ENCODE measurements at regions not wholly inside any gene's neighbourhood (a gene's known extent, or its start where the extent isn't known, plus 50 kb on each side); places are given as distances from the start of the nearest gene placed in this dataset.

GRCh38 chr5:54756301-54756700 is 229.1 kb downstream of the ESM1 start:
- H3K4me3 ChIP-seq (ENCODE audit: low read depth, low read length) = no peak overlapping the region
- ChIA-PET POLR2A (no interaction called here), CTCF (interaction anchor here (0.9 to 1.5 kb wide), 2 partner anchors 238 to 239 kb away, joined by 3 to 5 read pairs; partner anchors contain the start of gene SNX18)
- DNase-seq (ENCODE audit: low read depth, low spot score) = no peak
- no peak for TF ChIP-seq CTCF (IDR thresholded peaks at IDR 0.05; ENCODE audit: insufficient read depth, low read length, missing control alignments)

- TF ChIP-seq CTCF (IDR thresholded peaks at IDR 0.05; ENCODE audit: insufficient read depth, low read length, missing control alignments) = no peak
- ChIA-PET CTCF (no interaction called here), POLR2A (no interaction called here)
- DNase-seq (ENCODE audit: low read depth, low spot score) = no peak
- H3K4me3 ChIP-seq (ENCODE audit: low read depth, low read length) = no peak overlapping the region
These were observed 230.5 kb downstream of the ESM1 start for GRCh38 chr5:54754878-54755277.

- no peak for TF ChIP-seq CTCF (IDR thresholded peaks at IDR 0.05; ENCODE audit: insufficient read depth, low read length, missing control alignments)
- CTCF ChIA-PET = interaction anchor here (1.1 to 2.6 kb wide), 2 partner anchors 236 to 237 kb away, joined by 3 to 7 read pairs; partner anchors contain the start of gene SNX18
- DNase-seq (ENCODE audit: low read depth, low spot score) = no peak
- no peak overlapping the region for H3K4me3 ChIP-seq (ENCODE audit: low read depth, low read length)
- POLR2A ChIA-PET = no interaction called here
These were observed 231.0 kb downstream of the ESM1 start for GRCh38 chr5:54754420-54754819.

- no peak for TF ChIP-seq CTCF (IDR thresholded peaks at IDR 0.05; ENCODE audit: insufficient read depth, low read length, missing control alignments)
- DNase-seq (ENCODE audit: low read depth, low spot score) = no peak
- POLR2A ChIA-PET = no interaction called here
- H3K4me3 ChIP-seq (ENCODE audit: low read depth, low read length) = no peak overlapping the region
- CTCF ChIA-PET = interaction anchor here (1.1 to 2.6 kb wide), 3 partner anchors 8 to 237 kb away, joined by 3 to 7 read pairs (median 5); partner anchors contain the start of gene SNX18
These were observed 231.6 kb downstream of the ESM1 start for GRCh38 chr5:54753753-54754152.

GRCh38 chr5:54753034-54753433 is 232.4 kb downstream of the ESM1 start:
- no peak overlapping the region for H3K4me3 ChIP-seq (ENCODE audit: low read depth, low read length)
- DNase-seq (ENCODE audit: low read depth, low spot score) = no peak
- POLR2A ChIA-PET = interaction anchor here (0.7 kb wide), 1 partner anchor 236 kb away, joined by 3 read pairs; the partner anchor contains the start of gene SNX18
- TF ChIP-seq CTCF (IDR thresholded peaks at IDR 0.05; ENCODE audit: insufficient read depth, low read length, missing control alignments) = no peak
- CTCF ChIA-PET = interaction anchor here (0.9 to 2.6 kb wide), 4 partner anchors 8 to 236 kb away, joined by 3 to 7 read pairs (median 4); partner anchors contain the start of gene SNX18

- H3K4me3 ChIP-seq (ENCODE audit: low read depth, low read length) = no peak overlapping the region
These were observed 231.0 kb downstream of the SNX18 start for GRCh38 chr5:54748527-54748926.

More at GRCh38 chr5:54748527-54748926, 231.0 kb downstream of the SNX18 start:
- TF ChIP-seq CTCF (IDR thresholded peaks at IDR 0.05; ENCODE audit: insufficient read depth, low read length, missing control alignments) = no peak
- DNase-seq (ENCODE audit: low read depth, low spot score) = no peak
- CTCF ChIA-PET = interaction anchor here (0.8 to 1.6 kb wide), 3 partner anchors 96 to 231 kb away, joined by 3 to 5 read pairs (median 3); partner anchors contain the start of gene SNX18
- POLR2A ChIA-PET = no interaction called here
